OCI-LY3 (cell line): ENCODE measurements at regions not wholly inside any gene's neighbourhood (a gene's known extent, or its start where the extent isn't known, plus 50 kb on each side); places are given as distances from the start of the nearest gene placed in this dataset.

ENCODE experiments used
- H2AFZ ChIP-seq: fragments of 200-600, 300-600 bp; shearing (Covaris generic); 2 replicates; pipeline ENCODE4 v1.6.0; 2014; ENCODE audit warnings: antibody characterized with exemption, low read depth, low read length
- H3K27ac ChIP-seq: fragments of 200-600, 300-600 bp; sonication (generic); 2 replicates; pipeline ENCODE4 v1.5.1; 2014; ENCODE audit warnings: mild to moderate bottlenecking, low read length, moderate library complexity, mixed read lengths
- H3K27me3 ChIP-seq: fragments of 200-600, 300-600 bp; sonication (generic); 2 replicates; pipeline ENCODE4 v1.6.1; 2014; ENCODE audit warnings: low read depth, low read length, mixed read lengths
- H3K36me3 ChIP-seq: fragments of 200-600, 300-600 bp; sonication (generic); replicated peaks from 2 replicates; pipeline ENCODE3; 2014; ENCODE audit warnings: low read depth, low read length, mixed read lengths
- H3K4me1 ChIP-seq: fragments of 300-600, 200-600 bp; sonication (generic); 2 replicates; pipeline ENCODE4 v1.6.1; 2014; ENCODE audit warnings: low read length, mixed read lengths
- H3K4me2 ChIP-seq: fragments of 200-600, 300-600 bp; sonication (generic); 2 replicates; pipeline ENCODE4 v1.6.1; 2014; ENCODE audit warnings: low read length, mixed read lengths
- H3K4me3 ChIP-seq: fragments of 300-600, 200-600 bp; sonication (generic); 2 replicates; pipeline ENCODE4 v1.5.1; 2014; ENCODE audit warnings: antibody characterized with exemption, mild to moderate bottlenecking, low read length, moderate library complexity
- H3K79me2 ChIP-seq: fragments of 300-600, 200-600 bp; shearing (Covaris generic); 2 replicates; pipeline ENCODE4 v1.6.1; 2014; ENCODE audit warnings: mild to moderate bottlenecking, low read length, mixed read lengths
- H3K9ac ChIP-seq: fragments of 300-600, 200-600 bp; shearing (Covaris generic); 2 replicates; pipeline ENCODE4 v1.6.0; 2014; ENCODE audit warnings: mild to moderate bottlenecking, low read length, moderate library complexity
- H3K9me3 ChIP-seq: fragments of 200-600, 300-600 bp; shearing (Covaris generic); 2 replicates; pipeline ENCODE4 v1.6.1; 2014; ENCODE audit warnings: low read length, mixed read lengths; ENCODE audit not compliant: insufficient read depth
- H4K20me1 ChIP-seq: fragments of 200-600, 300-600 bp; sonication (generic); 2 replicates; pipeline ENCODE4 v1.6.1; 2016; ENCODE audit warnings: low read length, mixed read lengths; ENCODE audit not compliant: insufficient read depth
- CTCF ChIP-seq: fragments of 200-600, 300-600 bp; sonication (generic); IDR thresholded peaks from 2 replicates; pipeline ENCODE4 v1.5.1; 2014; ENCODE audit warnings: antibody characterized with exemption, low read length, low read depth
- EZH2phosphoT487 ChIP-seq: fragments of 200-600 bp; shearing (Covaris generic); IDR thresholded peaks from 2 replicates; pipeline ENCODE4 v1.6.1; 2018; ENCODE audit warnings: antibody characterized with exemption, mixed run types, low read depth

GRCh38 chr1:5705751-5706150 is 286.5 kb downstream of the NPHP4 start:
- no peak overlapping the region for H3K4me2 ChIP-seq
- H3K9ac ChIP-seq: no peak overlapping the region

GRCh38 chr1:5704561-5705514 is 287.4 kb downstream of the NPHP4 start:
- Histone ChIP-seq H3K4me2 (no peak overlapping the region), H3K4me3 (no peak overlapping the region), H3K9me3 (no peaks in the 10 kb centered on the region), H3K27me3 (no peaks in the 10 kb centered on the region), H3K27ac (no peak overlapping the region), H4K20me1 (no peaks in the 10 kb centered on the region), H3K79me2 (no peaks in the 10 kb centered on the region), H3K9ac (no peak overlapping the region), H3K4me1 (peaks cover 4% of the 10 kb centered on the region; the same call in 1 of the 2 replicates), H3K36me3 (no peaks in the 10 kb centered on the region), H2AFZ (no peak overlapping the region)
- TF ChIP-seq EZH2phosphoT487 (no peak), CTCF (no peak)

More at GRCh38 chr1:5705751-5706150, 286.5 kb downstream of the NPHP4 start:
- no peaks in the 10 kb centered on the region for H3K79me2 ChIP-seq
- H4K20me1 ChIP-seq: no peaks in the 10 kb centered on the region
- no peaks in the 10 kb centered on the region for H3K36me3 ChIP-seq
- H3K4me3 ChIP-seq: no peak overlapping the region
- no peak overlapping the region for H3K27ac ChIP-seq
- H3K27me3 ChIP-seq: no peaks in the 10 kb centered on the region
- TF ChIP-seq EZH2phosphoT487: no peak
- no peak for TF ChIP-seq CTCF
- peaks cover 10% of the 10 kb centered on the region; the same call in 1 of the 2 replicates for H3K4me1 ChIP-seq
- H3K9me3 ChIP-seq: no peaks in the 10 kb centered on the region
- H2AFZ ChIP-seq: no peak overlapping the region

- H3K36me3 ChIP-seq: no peaks in the 10 kb centered on the region
- no peaks in the 10 kb centered on the region for H3K4me1 ChIP-seq
- no peaks in the 10 kb centered on the region for H3K79me2 ChIP-seq
Observed at GRCh38 chr1:5701642-5702041, 290.6 kb downstream of the NPHP4 start.

More at GRCh38 chr1:5701642-5702041, 290.6 kb downstream of the NPHP4 start:
- TF ChIP-seq EZH2phosphoT487 (no peak), CTCF (no peak)
- Histone ChIP-seq H4K20me1 (no peaks in the 10 kb centered on the region), H2AFZ (no peak overlapping the region), H3K27me3 (no peaks in the 10 kb centered on the region), H3K9ac (no peak overlapping the region), H3K27ac (no peak overlapping the region), H3K4me3 (no peak overlapping the region), H3K4me2 (no peak overlapping the region), H3K9me3 (no peaks in the 10 kb centered on the region)
